Cardiac muscle cell (in vitro differentiated cells and primary cell): ENCODE measurements at regions not wholly inside any gene's neighbourhood (a gene's known extent, or its start where the extent isn't known, plus 50 kb on each side); places are given as distances from the start of the nearest gene placed in this dataset.

Experiments
- DNase-seq, 2 donors: peaks; one replicate each; pipeline versions ENCODE4 v3.0.0 to v3.0.0-alpha.2; 2010 to 2017; ENCODE audit warnings: low read depth in 1 of 2, low spot score in 1 of 2
- H3K27ac ChIP-seq: fragments of 200-600 bp; sonication (generic); 2 replicates; pipeline ENCODE4 v1.5.1; 2016
- H3K27me3 ChIP-seq: fragments of 200-600 bp; sonication (generic); 2 replicates; pipeline ENCODE4 v1.6.0; 2016; ENCODE audit warnings: control low read depth
- H3K36me3 ChIP-seq: fragments of 200-600 bp; sonication (generic); 2 replicates; pipeline ENCODE4 v1.5.1; 2016; ENCODE audit warnings: control low read depth
- H3K4me1 ChIP-seq: fragments of 200-600 bp; sonication (generic); 2 replicates; pipeline ENCODE4 v1.8.1; 2017; ENCODE audit warnings: low read depth, mild to moderate bottlenecking, mixed run types
- H3K4me3 ChIP-seq: fragments of 200-600 bp; sonication (generic); 2 replicates; pipeline ENCODE4 v1.5.1; 2016; ENCODE audit warnings: mild to moderate bottlenecking
- H3K9me3 ChIP-seq: fragments of 200-600 bp; sonication (generic); 2 replicates; pipeline ENCODE4 v1.5.1; 2017; ENCODE audit warnings: low read depth, mild to moderate bottlenecking, control low read depth
- TF ChIP-seq, protein P1 (sequence below): IDR thresholded peaks from 2 replicates; pipeline ENCODE4 v1.5.1; 2012; ENCODE audit warnings: low read depth, mild to moderate bottlenecking, low read length

DNA sequence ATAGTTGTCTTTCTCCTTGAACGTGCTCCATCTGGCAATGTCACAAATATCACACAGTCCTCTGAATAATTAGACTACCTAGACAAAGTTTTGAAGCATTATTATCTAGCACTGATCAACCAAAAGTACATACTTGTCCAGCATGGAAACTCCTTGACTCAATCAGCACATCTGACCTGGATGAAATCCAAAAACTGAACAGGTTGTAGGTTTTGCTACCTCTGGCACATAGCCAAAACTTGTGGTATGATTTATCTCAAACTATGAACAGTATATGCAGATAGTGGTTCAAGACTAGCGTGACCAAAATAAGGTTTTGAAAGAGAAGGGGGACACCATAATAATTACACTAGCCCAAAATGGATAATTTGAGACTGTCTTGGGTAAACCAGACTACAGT is 158.1 kb downstream of the ARRDC3 start:
- Histone ChIP-seq H3K27ac (no peak overlapping the region), H3K4me3 (no peak overlapping the region), H3K4me1 (peaks cover 9% of the 10 kb centered on the region), H3K27me3 (no peaks in the 10 kb centered on the region), H3K9me3 (no peaks in the 10 kb centered on the region), H3K36me3 (no peaks in the 10 kb centered on the region)
- DNase-seq: no peak
- TF ChIP-seq, protein P1, sequence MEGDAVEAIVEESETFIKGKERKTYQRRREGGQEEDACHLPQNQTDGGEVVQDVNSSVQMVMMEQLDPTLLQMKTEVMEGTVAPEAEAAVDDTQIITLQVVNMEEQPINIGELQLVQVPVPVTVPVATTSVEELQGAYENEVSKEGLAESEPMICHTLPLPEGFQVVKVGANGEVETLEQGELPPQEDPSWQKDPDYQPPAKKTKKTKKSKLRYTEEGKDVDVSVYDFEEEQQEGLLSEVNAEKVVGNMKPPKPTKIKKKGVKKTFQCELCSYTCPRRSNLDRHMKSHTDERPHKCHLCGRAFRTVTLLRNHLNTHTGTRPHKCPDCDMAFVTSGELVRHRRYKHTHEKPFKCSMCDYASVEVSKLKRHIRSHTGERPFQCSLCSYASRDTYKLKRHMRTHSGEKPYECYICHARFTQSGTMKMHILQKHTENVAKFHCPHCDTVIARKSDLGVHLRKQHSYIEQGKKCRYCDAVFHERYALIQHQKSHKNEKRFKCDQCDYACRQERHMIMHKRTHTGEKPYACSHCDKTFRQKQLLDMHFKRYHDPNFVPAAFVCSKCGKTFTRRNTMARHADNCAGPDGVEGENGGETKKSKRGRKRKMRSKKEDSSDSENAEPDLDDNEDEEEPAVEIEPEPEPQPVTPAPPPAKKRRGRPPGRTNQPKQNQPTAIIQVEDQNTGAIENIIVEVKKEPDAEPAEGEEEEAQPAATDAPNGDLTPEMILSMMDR: no peak

DNA sequence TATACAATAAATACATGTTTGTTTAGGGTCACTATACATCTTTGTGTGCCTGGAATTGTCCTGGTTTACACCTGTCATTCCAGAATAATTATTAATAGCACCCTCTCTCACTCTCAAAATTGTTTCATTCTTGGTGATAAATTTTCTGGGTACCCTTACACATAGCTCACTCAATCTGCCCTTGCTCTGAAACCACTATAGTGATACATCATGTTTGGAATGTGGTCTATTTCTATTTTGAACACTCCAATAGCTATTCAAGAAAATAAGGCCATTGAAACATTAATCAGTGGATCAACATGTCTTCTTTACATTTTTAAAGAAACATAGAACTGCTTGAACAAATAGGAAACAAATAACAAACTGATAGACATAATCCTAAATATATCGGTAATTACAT is 158.7 kb downstream of the ARRDC3 start:
- H3K4me3 ChIP-seq: no peak overlapping the region
- TF ChIP-seq, protein P1: no peak
- no peaks in the 10 kb centered on the region for H3K36me3 ChIP-seq
- peaks cover 9% of the 10 kb centered on the region for H3K4me1 ChIP-seq
- no peak overlapping the region for H3K27ac ChIP-seq
- H3K27me3 ChIP-seq: no peaks in the 10 kb centered on the region
- no peaks in the 10 kb centered on the region for H3K9me3 ChIP-seq
- no peak for DNase-seq

DNA sequence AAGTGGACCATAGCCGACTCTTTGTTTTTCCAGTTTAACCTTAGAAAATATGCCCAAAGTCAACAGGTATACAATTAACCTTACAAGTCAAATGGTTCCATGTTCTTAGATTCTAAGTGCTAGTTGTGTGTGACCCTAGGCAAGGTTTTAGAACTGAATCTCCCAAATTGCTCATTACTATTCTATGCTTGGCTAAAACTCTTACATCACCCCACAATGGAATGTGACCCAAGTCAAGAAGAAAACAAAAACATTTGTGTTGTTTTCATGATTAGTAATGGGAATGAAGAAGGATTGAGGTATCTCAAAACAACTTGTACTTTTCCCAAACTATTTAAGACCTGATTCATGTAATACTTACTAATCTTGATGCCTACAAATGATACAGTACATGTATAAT is 159.2 kb downstream of the ARRDC3 start:
- no peak overlapping the region for H3K27ac ChIP-seq
- H3K27me3 ChIP-seq: no peaks in the 10 kb centered on the region
- no peaks in the 10 kb centered on the region for H3K36me3 ChIP-seq
- TF ChIP-seq, protein P1: no peak
- H3K4me3 ChIP-seq: no peak overlapping the region
- no peak for DNase-seq
- H3K4me1 ChIP-seq: peaks cover 9% of the 10 kb centered on the region
- H3K9me3 ChIP-seq: no peaks in the 10 kb centered on the region

DNA sequence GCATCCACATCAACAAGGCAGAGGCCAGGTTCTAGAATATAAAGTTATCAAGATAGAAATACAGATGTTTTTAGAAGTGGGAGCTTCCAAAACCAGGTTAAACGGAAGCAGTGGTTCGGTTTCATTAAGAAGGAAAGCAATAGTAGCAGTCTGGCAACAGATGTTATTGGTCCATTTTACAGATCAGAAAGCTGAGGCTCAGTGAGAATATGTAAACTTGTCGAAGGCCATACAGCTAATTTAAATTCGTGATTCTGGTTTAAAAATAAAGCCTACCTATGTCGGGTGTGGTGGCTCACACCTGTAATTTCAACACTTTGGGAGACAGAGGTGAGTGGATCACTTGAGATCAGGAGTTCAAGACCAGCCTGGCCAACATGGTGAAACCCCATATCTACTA is 160.6 kb downstream of the ARRDC3 start:
- TF ChIP-seq, protein P1: no peak
- H3K27ac ChIP-seq: no peak overlapping the region
- no peak for DNase-seq

DNA sequence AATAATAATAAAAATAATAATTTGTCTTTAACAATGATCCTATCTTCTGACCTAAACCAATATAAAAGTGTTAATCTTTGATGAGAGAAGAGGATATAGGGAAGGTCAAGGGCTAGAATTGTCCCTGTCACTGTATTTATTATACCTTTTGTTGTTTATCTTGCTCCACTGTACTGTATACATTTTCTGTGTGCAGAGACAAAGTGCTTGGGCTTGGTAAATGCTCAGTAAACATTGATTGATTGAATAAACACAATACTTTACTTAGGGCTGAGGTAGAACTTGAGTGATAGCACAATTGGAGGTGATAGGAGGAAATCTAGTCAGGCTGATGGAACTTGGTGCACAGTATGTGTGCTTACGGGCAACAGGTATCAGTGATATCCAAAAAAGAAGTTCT is 161.2 kb downstream of the ARRDC3 start:
- Histone ChIP-seq H3K9me3 (no peaks in the 10 kb centered on the region), H3K27ac (no peak overlapping the region), H3K36me3 (no peaks in the 10 kb centered on the region), H3K4me1 (peaks cover 9% of the 10 kb centered on the region), H3K27me3 (no peaks in the 10 kb centered on the region), H3K4me3 (no peak overlapping the region)
- TF ChIP-seq, protein P1: no peak
- DNase-seq: no peak

More for the DNA sequence above, 160.6 kb downstream of the ARRDC3 start:
- H3K36me3 ChIP-seq: no peaks in the 10 kb centered on the region
- peaks cover 9% of the 10 kb centered on the region for H3K4me1 ChIP-seq
- H3K9me3 ChIP-seq: no peaks in the 10 kb centered on the region
- no peaks in the 10 kb centered on the region for H3K27me3 ChIP-seq
- no peak overlapping the region for H3K4me3 ChIP-seq
